ENCODE measurements at regions not wholly inside any gene's neighbourhood (a gene's known extent, or its start where the extent isn't known, plus 50 kb on each side); places are given as distances from the start of the nearest gene placed in this dataset.

DNA sequence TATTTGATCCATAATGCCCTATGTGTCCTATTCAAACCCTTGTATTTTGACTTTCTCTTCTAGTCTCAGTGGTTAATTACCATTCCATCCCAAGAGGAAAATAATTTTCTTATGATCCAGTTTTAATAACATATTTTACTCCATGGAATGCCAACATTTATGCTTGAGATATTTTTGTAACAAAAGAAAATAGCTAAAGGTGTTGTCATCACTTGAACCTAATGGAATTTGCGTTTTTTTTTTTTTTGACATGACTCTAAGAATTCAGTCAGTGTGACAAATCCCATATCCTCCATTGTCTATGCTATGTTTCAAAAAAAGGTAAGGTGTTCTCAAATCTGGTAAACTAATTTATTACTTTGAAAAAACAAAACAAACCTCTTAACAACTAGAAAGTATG lies 324.1 kb upstream of the ADAMTS5 start:
- Histone ChIP-seq H3K9me2 (replicated peaks; ENCODE audit: control insufficient read depth, low read length) (no peaks in the 10 kb centered on the region), H3F3A (ENCODE audit: control insufficient read depth, insufficient read depth) (no peaks in the 10 kb centered on the region), H4K20me1 (ENCODE audit: control insufficient read depth, insufficient read depth, low read depth, low read length) (no peaks in the 10 kb centered on the region), H3K4me2 (ENCODE audit: low read length) (no peak overlapping the region), H3K27ac (ENCODE audit: low read depth, low read length) (no peak overlapping the region), H3K27me3 (ENCODE audit: control insufficient read depth, low read length) (no peaks in the 10 kb centered on the region), H3K4me3 (ENCODE audit: low read length) (no peak overlapping the region), H3K4me1 (ENCODE audit: control insufficient read depth, low read length) (no peaks in the 10 kb centered on the region), H3K79me2 (ENCODE audit: control insufficient read depth, low read length) (no peaks in the 10 kb centered on the region), H3K9me3 (ENCODE audit: control insufficient read depth, insufficient read depth, low read length) (peaks cover 4% of the 10 kb centered on the region; the same call in 1 of the 2 replicates), H3K36me3 (ENCODE audit: control insufficient read depth, low read length) (no peaks in the 10 kb centered on the region)
- TF ChIP-seq CTCF (IDR thresholded peaks at IDR 0.05; ENCODE audit: low read depth, low read length, poor library complexity, severe bottlenecking), result no peak
- no peak for TF ChIP-seq EZH2phosphoT487 (IDR thresholded peaks at IDR 0.05; ENCODE audit: borderline replicate concordance, low read length)

DNA sequence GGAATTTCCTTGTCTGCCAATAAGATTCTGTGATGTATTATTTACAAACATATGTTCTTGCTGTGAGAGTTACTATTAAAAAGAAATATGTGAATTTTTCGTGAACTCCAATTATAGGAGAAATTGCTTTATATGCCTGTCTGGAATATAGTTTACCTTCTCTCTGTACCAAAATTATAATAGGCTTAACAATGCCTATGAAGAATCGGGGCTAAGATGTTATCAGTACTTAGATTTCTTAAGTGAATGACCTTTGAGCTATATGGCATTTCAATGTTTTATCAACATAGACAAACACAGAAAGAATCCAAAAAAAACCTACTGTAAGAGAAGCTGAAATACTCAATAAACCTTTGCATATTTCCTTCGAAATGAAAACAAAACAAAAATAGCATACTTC lies 323.1 kb upstream of the ADAMTS5 start:
- H4K20me1 ChIP-seq (ENCODE audit: control insufficient read depth, insufficient read depth, low read depth, low read length), result no peaks in the 10 kb centered on the region
- no peak overlapping the region for H3K4me3 ChIP-seq (ENCODE audit: low read length)
- no peaks in the 10 kb centered on the region for H3F3A ChIP-seq (ENCODE audit: control insufficient read depth, insufficient read depth)
- no peaks in the 10 kb centered on the region for H3K27me3 ChIP-seq (ENCODE audit: control insufficient read depth, low read length)
- no peak overlapping the region for H3K4me2 ChIP-seq (ENCODE audit: low read length)
- TF ChIP-seq CTCF (IDR thresholded peaks at IDR 0.05; ENCODE audit: low read depth, low read length, poor library complexity, severe bottlenecking) (no peak), EZH2phosphoT487 (IDR thresholded peaks at IDR 0.05; ENCODE audit: borderline replicate concordance, low read length) (no peak)
- no peaks in the 10 kb centered on the region for H3K36me3 ChIP-seq (ENCODE audit: control insufficient read depth, low read length)
- H3K9me2 ChIP-seq (replicated peaks; ENCODE audit: control insufficient read depth, low read length), result no peaks in the 10 kb centered on the region
- H3K9me3 ChIP-seq (ENCODE audit: control insufficient read depth, insufficient read depth, low read length), result peaks cover 4% of the 10 kb centered on the region; the same call in 1 of the 2 replicates
- no peaks in the 10 kb centered on the region for H3K79me2 ChIP-seq (ENCODE audit: control insufficient read depth, low read length)
- no peaks in the 10 kb centered on the region for H3K4me1 ChIP-seq (ENCODE audit: control insufficient read depth, low read length)
- no peak overlapping the region for H3K27ac ChIP-seq (ENCODE audit: low read depth, low read length)

GRCh38 chr21:27286760-27287159 lies 319.9 kb upstream of the ADAMTS5 start:
- Histone ChIP-seq H3K4me3 (ENCODE audit: low read length) (no peak overlapping the region), H3K79me2 (ENCODE audit: control insufficient read depth, low read length) (no peaks in the 10 kb centered on the region), H3K9me2 (replicated peaks; ENCODE audit: control insufficient read depth, low read length) (no peaks in the 10 kb centered on the region), H3K9me3 (ENCODE audit: control insufficient read depth, insufficient read depth, low read length) (peaks cover 4% of the 10 kb centered on the region; the same call in 1 of the 2 replicates), H3K27me3 (ENCODE audit: control insufficient read depth, low read length) (no peaks in the 10 kb centered on the region), H3K27ac (ENCODE audit: low read depth, low read length) (no peak overlapping the region), H3F3A (ENCODE audit: control insufficient read depth, insufficient read depth) (no peaks in the 10 kb centered on the region), H3K4me1 (ENCODE audit: control insufficient read depth, low read length) (no peaks in the 10 kb centered on the region), H4K20me1 (ENCODE audit: control insufficient read depth, insufficient read depth, low read depth, low read length) (no peaks in the 10 kb centered on the region), H3K4me2 (ENCODE audit: low read length) (no peak overlapping the region), H3K36me3 (ENCODE audit: control insufficient read depth, low read length) (no peaks in the 10 kb centered on the region)
- no peak for TF ChIP-seq EZH2phosphoT487 (IDR thresholded peaks at IDR 0.05; ENCODE audit: borderline replicate concordance, low read length)
- TF ChIP-seq CTCF (IDR thresholded peaks at IDR 0.05; ENCODE audit: low read depth, low read length, poor library complexity, severe bottlenecking), result no peak
